ENCODE measurements at regions not wholly inside any gene's neighbourhood (a gene's known extent, or its start where the extent isn't known, plus 50 kb on each side); places are given as distances from the start of the nearest gene placed in this dataset.

DNA sequence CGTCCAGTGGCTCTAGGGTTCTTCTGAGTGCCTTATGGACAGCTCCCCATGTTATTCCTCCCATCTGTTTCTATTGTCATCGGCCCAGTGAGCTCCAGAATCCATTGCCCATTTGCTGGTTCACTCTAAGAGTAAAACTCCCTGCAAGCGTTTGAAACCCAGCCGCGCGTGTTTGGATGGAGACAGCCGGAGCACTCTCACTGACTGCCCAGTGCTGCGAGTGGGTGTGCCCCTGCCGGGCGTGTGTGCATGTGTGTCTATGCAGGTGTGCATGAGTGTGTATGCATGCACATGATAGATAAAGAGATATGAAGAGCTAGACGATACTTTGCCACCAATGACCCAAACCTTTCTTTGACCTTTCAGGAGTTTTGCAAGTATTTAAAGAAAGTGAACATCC lies 347.2 kb upstream of the MKI67 start:
- no peak for DNase-seq

DNA sequence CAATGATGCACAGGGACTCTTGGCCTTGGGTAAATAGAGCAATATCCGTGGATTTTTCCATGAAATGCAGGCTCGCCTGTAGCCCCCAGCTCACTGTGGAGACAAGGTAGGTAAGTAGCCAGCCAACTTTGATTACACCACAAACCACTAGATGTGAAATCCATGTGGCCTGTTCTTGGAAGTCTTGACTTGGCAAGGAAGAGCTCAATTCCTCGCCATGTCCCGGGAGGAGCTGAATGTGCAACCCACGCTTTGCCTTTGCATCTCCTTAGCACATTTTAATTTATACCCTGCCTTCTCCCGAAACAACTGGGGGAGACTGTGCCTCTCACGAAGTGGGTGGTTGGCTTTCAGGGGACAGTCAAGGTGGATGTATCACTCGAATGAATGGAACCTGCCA lies 347.7 kb upstream of the MKI67 start:
- DNase-seq: no peak

DNA sequence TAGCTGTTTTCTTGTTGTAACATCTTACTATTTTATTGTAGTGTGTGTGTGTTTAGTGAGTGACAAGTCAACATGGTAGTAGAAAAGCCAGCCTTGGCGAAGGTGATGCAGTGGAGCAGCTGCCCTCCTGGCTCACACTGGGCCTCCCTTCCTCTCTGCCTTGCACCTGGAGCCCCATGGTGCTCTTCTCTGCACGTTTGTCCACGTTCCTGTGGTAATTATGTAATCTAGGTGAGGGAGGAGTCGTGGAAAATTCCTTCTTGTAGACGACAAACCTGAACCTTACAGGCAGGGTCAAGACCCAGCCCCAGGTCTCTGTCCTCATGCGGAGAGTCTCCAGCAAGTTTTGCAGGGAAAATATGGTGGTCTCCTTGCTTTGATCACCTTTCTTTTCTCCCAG lies 348.3 kb upstream of the MKI67 start:
- DNase-seq: no peak

GRCh38 chr10:128475686-128476367 lies 349.6 kb upstream of the MKI67 start:
- no peak for DNase-seq

GRCh38 chr10:128476368-128476725 lies 350.1 kb upstream of the MKI67 start:
- no peak for DNase-seq

DNA sequence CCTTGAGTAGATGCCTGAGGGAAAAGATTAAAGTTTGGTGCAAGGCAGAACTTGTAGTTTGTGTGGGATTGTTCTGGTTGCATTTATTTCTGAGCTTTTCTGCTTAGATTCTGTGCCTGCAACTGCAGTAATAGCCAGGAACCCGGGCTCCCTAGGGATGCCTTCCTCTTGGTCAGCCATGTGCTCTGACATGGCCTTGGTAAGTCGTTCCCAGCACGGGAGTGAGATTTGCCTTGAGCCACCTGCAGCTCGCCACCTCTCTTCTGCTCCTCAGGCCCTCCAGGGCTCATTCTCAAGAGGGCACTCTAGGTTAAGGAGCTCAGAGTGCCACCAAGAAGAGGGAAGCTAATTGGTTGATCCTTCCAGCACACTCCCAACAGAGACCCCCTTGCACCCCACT lies 350.6 kb upstream of the MKI67 start:
- no peak for DNase-seq

- DNase-seq: no peak
Observed at GRCh38 chr10:128480601-128481000, 354.4 kb upstream of the MKI67 start.

DNA sequence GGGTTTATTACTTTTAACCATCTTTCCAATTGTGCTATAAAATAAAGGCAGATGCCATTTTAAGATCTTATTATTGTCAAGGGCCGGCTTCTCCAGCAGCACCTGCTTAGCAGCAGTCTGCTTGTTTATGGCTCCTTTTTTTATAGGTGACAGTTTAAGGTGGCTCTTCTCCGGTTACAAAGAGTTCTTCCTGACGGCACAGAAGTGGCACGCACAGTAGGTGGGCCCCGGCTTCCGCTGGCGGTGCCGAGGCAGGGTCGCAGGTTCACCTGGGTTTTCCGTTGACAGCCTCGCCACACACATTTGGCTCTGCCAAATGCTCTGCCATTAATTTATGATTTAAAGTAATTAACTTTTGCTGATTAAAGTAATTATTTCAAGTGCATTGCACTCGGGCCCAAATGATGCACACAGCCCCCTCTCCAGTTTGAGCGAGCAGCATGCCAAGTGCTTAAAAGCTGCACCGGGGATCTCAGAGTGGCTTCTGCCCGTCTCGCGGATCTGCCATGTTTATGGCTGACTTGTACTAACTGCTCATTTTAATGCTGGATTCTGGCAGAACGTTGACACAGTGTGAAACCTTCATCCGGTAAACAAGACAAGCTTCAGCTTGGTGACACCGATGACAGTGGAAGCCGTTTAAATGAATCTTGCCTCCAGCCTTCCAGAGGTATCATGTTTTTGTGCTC lies 355.1 kb upstream of the MKI67 start:
- no peak for DNase-seq

DNA sequence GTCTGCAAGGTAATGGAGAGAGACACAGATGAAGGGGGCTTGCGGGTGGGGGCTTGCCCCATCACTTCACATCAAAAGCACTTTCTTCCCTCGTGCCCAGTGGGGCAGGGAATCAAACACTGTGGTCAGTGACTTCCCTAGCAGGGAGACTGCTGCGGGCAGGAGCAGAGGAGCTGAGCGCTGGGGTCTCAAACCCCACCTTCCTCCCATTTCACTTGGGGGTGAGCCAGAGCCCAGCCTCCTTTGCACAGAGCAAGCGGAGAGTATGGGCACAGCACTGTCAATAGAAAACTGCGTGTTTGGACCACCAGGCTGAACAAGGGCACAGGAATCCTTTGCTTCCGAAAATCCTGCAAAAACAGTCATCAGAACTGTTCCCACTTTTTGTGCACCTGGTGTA lies 355.8 kb upstream of the MKI67 start:
- DNase-seq: no peak

- DNase-seq: no peak
Observed at GRCh38 chr10:128483216-128483615, 357.0 kb upstream of the MKI67 start.

- no peak for DNase-seq
Observed at GRCh38 chr10:128484041-128484440, 357.8 kb upstream of the MKI67 start.

DNA sequence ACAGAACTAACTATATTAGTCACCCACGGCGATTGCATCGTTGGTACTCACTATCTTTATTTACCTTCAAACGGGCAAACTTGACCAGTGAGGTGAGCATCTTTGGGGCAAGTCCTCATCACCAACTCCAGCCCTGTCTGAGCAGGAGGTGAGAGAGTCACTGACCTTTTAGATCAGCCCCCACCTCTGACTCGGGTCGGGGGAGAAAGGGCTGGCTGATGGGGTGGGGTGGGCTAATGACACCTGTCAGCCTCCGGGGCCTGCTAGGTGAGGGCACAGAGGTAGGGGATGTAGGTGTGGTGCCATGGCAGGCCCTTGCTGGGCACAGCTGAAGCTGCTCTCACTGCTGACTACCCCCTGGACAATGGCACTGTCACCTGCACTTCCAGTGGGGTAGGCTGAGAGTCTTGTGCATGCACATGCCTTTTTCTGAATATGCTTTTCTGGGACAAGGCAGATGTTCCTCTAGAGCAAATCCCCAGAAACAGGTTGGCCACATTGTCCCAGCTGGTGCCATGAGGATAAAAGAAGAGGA lies 359.5 kb upstream of the MKI67 start:
- DNase-seq: no peak

DNA sequence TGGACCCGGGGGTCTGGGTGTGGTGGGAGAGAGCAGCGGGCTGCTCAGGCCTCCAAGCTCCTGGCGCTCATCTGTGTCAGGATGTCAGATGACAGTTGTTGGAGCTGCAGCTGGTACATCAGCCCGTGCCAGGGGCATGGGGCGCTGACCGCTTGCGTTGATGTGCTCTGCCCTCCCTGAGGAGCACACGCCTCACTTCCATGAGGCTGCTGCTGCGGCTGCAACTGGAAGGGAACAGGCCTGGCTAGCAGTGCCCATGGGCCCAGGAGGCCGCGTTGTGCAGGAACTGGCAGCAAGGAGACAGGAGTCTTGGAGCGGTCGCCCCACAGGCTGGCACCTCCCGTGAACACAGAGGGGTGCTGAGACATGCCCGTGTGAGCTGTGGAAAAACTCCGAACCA lies 361.3 kb upstream of the MKI67 start:
- DNase-seq: no peak

- DNase-seq: no peak
Observed at GRCh38 chr10:128489324-128490247, 363.4 kb upstream of the MKI67 start.

GRCh38 chr10:128491686-128492085 lies 365.5 kb upstream of the MKI67 start:
- DNase-seq: no peak

DNA sequence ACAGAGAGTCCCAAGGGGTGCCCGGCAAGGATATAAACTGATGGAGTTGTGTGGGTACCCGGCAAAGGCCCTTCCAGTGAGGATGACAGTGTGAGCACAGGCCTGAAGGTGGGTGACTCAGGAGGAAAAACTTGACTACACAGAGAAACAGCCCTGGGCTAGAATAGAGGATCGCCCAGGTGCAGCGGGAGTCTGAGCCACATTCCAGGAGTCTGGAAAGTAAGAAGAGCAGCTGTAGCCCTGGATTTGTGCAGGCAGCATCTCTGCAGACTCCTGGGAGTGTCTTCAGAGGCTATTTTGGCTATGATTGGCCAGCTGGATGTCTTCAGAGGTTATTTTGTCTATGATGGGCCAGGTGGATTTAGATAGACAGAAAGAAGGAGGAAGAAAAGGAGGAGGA lies 367.6 kb upstream of the MKI67 start:
- DNase-seq: no peak

GRCh38 chr10:128494665-128495064 lies 368.4 kb upstream of the MKI67 start:
- no peak for DNase-seq

DNA sequence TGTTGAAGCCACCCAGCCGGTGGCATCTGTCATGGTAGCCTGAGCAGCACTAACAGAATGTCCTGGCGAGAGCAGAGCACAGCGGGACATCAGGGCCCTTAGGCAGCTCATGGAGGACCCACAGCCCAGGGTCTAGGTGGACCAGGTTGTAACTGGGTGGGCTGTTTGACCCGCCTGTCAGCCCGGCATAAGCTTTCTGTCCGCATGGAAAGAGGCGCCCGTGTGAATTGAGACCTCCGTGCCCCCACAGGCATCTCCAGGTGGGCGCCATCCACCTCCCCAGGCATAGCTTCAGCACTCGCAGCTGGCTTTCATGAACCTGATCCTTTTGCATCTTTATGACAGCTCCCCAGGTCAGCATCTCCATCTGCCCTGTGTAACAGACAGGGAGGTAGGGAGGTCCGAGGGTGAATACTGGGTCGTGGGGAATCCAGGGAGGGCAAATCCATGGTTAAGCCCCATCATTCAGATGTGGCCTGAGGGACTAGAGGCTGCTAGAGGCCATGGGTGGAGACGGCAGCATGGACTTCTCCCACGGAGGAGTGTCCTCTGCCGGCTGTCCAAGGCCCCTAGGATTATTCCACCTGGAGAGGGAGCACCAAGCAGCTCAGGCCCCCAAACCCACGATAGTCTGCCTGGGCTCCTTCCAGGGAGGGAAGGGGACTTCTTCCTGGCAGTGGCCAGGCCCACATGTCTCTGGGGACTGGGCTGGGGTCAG lies 371.6 kb upstream of the MKI67 start:
- DNase-seq: no peak

- DNase-seq: no peak
Observed at GRCh38 chr10:128498378-128498730, 372.1 kb upstream of the MKI67 start.

- no peak for DNase-seq
Observed at GRCh38 chr10:128498746-128499145, 372.5 kb upstream of the MKI67 start.

GRCh38 chr10:128499486-128499885 lies 373.3 kb upstream of the MKI67 start:
- no peak for DNase-seq

DNA sequence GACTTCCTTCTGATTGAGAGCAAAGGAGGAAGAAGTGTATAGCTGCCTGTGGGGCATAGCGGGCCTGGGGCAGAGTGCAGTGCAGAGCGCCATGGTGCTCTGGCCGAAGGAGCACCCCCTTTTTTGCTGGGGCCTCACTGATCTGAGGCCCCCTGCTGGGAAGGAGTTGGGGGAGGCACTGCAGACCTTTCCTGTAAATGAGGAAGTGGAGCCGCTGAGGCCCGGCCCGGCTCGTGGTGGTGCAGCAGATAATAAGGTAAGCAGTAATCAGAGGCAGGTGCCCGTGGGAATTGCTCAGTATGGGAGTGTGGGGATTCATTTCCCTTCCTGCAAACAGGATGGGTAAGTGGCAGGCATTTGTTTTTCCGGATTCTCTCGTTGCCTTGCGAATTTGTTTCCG lies 373.7 kb upstream of the MKI67 start:
- DNase-seq: no peak

DNA sequence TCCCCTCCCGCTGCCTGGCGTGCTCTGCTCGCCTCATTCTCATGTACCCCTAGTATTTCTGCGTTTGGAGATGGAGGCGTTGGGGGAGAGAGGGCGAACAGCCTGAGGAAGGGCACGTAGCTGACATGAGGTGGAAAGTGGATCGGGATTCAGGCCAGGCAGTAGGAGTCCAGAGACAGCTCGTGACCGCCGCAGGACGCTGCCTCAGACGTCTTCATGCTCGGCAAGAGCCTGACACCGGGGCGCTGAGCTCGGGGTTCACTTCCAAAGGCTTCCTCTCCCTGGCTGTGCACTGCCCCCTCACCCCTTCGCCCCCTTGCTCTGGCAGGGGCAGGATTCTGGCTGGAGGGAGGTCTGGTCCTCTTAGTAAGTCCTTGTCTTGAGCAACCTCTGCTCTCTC lies 374.4 kb upstream of the MKI67 start:
- DNase-seq: no peak
